Limb (tissue), 2 donors: ENCODE measurements at regions not wholly inside any gene's neighbourhood (a gene's known extent, or its start where the extent isn't known, plus 50 kb on each side); places are given as distances from the start of the nearest gene placed in this dataset.
"Not testable (repeated sequence)": the region's sequence is repeated elsewhere in the genome, so short reads cannot be mapped to it uniquely, and the experiment has no call there.

Source experiments
- DNase-seq, 2 donors: peaks; one replicate each; pipeline ENCODE4 v3.0.0-alpha.2; 2016; ENCODE audit errors: extremely low spot score in 2 of 2

DNA sequence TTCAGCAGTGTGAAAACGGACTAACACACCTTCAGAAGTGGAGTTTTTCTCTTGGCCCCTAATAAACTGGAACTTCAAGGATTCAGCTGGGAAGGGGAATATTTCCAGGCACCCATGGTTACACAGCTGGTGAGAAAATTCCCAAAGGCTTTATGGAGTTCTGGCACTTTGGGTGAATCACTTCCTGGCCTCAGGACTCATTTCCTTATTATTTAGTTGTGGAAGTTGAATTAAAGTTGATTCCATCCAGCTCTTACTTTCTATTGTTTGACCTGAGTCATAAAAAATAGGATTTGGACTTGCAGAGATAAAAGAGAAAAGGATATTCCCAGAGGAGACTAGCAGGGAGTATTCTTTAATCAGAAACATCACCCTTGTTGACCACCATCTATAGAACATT is 882.1 kb downstream of the UQCRFS1 start:
- DNase-seq = no peak

GRCh38 chr19:28329429-28329828 is 883.5 kb downstream of the UQCRFS1 start:
- no peak for DNase-seq

DNA sequence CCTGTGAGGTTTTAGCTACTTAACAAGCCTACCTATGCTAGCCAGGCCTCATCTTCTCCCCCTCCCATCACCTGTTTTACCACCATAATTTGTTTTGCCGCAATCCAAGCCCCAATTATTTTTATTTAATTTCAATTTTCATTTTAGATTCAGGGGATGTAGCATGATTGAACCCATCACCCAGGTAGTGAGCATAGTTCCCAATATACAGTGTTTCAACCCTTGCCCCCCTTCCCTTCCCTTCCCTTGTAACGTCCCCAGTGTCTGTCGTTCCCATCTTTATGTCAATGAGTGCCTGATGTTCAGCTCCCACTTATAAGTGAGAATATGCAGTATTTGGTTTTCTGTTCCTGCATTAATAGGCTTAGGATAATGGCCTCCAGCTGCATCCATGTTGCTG is 885.0 kb downstream of the UQCRFS1 start:
- DNase-seq = no peak

- no peak for DNase-seq
These were observed 886.2 kb downstream of the UQCRFS1 start for GRCh38 chr19:28326746-28327145.

DNA sequence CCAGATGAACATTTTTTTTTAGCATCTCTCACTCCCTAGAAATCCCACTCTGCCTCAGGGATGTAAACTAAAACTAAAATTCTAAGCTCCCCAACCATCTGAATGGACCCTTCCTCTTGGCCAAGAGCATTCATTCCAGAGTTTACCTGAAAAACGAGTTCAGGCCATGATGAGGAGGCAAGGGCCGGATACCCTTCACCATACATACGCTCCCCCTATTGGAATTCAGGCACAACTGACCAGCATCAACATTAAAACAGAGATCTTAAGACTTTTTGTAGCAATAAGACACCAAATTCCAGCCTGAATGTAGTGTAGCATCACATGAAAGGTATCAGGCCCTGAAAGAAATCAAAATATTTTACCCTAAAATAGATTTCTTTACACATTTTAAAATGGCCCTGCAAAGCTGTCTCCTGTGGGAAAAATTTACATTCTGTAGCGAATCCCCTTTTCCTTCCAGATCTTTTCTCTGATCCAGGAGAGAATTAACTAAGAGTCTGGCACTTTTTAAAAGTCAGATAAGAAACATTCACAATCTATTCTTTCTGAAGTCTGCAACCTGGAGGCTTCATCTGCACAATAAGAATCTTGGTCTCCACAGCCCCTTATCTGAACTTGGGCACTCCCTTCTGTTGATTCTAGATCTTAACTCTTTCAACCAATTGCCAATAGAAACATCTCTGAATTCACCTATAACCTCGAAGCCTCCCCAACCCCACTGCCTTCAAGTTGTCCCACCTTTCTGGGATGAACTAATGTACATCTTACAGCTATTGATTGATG is 888.5 kb downstream of the UQCRFS1 start:
- no peak for DNase-seq

GRCh38 chr19:28322945-28323344 is 890.0 kb downstream of the UQCRFS1 start:
- DNase-seq = no peak

DNA sequence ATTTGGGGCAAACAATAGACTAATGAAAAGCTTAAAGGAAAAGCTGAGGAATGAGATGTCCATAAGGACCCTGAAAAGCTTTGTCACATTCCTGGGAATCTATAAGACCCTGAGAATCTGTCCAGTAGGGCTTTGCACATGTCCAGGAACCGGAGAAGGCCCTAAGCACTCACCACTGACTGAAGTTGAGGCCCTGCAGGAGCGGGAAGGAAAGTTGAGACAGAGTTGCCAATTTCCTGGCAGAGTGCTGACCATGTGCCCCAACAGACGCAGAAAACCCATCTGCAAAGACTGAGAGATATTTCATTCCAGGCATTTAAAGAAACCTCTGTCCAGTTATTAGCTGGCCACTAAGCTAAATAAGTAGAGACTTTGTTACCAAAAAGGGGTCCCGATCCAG is 890.5 kb downstream of the UQCRFS1 start:
- DNase-seq = no peak

DNA sequence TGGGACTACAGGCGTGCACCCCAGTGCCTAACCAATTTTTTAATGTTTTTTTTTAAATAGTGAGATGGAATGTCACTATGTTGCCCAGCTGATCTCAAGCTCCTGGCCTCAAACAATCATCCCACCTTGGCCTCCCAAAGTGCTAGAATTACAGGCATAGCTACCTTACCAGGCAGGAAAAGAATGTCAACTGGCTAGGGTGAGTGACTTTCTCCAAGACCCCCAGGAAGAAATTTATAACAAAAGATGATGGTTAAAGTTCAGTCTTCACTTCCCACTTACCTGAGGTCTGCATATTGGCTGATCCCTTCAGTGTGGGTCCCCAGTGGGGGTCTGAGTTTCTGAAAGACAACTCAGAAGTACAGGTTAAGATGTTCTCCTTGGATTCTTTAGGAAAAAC is 893.0 kb downstream of the UQCRFS1 start:
- no peak for DNase-seq

DNA sequence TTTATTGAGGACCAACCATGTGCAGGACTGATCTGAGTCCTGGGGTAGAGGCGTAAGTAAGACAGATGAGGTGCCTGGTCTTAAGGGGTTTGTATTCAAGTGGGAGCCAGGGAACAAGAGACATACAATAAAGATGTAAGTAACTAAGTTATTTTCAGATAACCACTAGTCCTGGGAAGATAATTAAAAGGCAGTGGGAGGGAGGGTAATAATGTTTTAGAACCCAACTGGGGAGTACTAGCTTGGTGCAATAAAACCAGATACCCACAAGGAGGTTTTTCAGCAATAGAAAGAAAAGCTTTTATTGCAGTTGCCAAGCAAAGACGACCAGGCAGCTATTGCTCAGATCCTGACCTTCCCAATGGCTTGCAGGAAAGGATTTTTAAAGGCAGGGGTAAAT is 893.7 kb downstream of the UQCRFS1 start:
- no peak for DNase-seq

DNA sequence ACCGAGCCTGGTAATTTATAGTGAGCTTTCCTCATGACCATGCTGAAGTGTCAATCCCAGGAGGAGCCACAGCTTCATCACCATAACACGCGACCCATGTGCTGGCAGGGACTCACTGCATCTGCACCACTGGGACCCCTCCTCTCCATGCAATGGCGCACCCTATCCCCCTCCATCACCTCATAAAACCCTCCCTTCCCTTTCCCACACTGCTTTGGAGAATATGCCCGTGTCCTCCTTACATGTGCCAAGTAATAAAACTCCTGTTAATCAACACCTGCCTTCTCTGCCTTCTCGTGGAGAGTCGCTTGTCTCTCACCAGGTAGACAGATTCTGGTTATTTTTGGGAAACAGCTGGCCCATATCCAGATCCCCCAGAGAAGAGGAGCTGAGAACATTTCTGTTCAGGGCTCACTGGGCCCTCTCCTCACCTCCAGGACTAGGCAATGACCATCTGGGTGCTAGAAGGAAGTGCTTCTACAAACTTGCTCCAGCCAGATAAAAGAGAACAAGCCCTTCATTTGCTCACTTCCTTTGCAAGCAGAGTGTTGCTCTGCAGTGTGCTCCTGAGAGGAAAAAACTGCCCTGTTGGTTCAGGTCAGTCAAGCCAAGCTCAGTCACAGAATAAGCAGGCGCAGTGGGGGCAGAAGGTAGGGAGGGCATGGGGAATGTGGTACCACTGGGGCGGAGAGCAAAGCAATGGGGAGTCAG is 894.3 kb downstream of the UQCRFS1 start:
- DNase-seq = no peak

GRCh38 chr19:28316464-28316863 is 896.5 kb downstream of the UQCRFS1 start:
- DNase-seq = no peak

- DNase-seq = no peak
These were observed 898.2 kb downstream of the UQCRFS1 start for GRCh38 chr19:28314756-28315155.

DNA sequence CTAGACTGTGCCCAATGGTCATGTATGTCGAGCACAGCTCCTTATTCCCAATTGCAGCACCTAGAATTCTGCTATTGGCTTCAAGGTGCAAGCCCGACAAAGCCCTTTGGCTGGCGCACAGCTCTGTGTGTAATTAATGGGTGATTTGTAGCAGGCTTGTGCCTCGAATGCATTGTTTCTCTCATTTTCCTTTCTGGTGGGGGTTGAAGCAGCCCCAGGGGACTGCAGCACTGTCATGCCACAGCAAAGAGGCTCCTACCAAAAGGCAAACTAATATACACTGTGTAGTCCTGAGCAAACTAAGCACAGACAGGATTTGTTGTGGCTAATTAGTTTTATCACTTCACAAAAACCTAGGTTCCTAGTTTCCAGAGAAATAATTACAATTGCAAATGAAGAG is 898.7 kb downstream of the UQCRFS1 start:
- DNase-seq = no peak

- no peak for DNase-seq
These were observed 899.3 kb downstream of the UQCRFS1 start for GRCh38 chr19:28313633-28314032.

GRCh38 chr19:28312269-28312668 is 900.7 kb downstream of the UQCRFS1 start:
- no peak for DNase-seq

DNA sequence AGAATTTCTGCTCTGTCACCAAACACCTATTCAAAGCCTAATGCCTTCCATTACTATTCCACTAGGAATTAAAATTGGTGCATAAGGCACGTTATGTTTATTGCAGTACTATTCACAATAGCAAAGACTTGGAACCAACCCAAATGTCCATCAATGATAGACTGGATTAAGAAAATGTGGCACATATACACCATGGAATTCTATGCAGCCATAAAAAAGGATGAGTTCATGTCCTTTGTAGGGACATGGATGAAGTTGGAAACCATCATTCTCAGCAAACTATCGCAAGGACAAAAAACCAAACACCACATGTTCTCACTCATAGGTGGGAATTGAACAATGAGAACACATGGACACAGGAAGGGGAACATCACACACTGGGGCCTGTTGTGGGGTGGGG is 902.1 kb downstream of the UQCRFS1 start:
- not testable (repeated sequence) for DNase-seq

DNA sequence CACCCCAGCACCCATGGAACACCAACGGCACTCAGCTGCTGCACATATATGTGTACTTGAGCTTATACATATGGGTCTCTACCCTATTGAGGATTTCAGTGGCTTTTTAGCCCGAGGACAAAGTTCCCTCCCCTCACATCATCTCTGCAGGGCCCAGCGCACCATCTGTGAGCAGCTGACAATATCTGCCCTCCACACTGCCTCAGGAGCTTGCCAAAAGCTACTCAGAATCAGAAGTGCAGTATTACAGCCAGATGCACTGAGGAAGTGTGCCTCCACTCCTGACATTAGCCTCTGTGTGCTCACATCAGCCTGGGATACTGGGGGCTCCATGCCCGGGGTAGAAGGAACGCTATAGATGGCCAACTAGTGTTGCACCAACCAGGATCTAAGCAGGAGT is 903.9 kb downstream of the UQCRFS1 start:
- DNase-seq = peak in 1 of 2 donors; percentile 58

- no peak for DNase-seq
These were observed 905.0 kb downstream of the UQCRFS1 start for GRCh38 chr19:28307963-28308362.

DNA sequence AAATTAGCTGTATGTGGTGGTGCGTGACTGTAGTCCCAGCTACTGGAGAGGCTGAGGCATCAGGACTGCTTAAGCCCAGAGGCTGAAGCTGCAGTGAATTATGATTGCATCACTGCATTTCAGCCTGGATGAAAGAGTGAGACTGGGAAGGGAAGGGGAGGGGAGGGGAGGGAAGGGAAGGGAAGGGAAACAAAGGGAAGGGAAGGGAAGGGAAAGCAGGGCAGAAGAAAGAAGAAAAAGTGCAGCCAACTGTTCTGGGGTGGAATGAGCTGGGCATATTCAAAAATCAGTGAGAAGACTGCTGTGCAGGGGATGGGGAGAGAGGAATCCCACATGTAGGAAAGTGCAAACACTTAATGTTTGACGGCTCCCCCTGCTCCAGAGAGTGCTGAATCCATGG is 905.5 kb downstream of the UQCRFS1 start:
- no peak for DNase-seq

DNA sequence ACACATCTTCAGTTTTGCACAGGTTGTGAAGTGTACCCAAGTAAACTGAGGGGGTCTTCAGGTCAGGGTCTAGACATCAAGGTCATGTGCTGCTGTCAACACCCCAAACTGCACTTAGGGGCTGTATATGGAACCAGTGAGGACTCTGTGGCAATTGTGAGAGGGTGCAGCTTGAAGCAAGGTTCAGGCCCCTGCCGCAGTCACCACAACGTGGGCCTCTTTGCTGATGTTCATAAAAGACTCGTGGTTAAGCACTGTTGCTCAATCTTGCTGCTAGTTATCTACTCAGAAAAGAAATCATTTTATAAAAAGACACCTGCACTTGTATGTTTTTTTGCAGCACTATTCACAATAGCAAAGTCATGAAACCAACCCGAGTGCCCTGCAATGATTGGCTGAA is 907.4 kb downstream of the UQCRFS1 start:
- DNase-seq = no peak

- no peak for DNase-seq
These were observed 909.4 kb downstream of the UQCRFS1 start for GRCh38 chr19:28303502-28303901.

DNA sequence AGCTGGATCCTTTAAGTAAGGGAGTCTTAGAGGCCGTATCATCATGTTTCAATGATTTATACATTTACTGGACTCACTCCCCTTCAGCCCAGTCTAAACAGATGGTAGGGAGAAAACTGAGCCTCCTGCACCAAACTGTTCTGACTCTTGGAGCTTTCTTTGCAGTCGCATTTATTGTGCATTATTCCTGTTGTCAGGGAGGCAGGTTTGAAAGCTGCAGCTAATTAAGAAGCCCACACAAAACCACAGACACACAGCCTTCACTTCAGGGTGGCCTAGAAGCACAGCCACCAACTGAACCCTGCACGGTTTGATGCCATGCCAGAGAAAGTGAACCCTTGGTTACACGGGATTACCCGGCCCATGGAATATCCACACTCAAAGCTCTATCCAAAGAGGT is 911.0 kb downstream of the UQCRFS1 start:
- DNase-seq = no peak

DNA sequence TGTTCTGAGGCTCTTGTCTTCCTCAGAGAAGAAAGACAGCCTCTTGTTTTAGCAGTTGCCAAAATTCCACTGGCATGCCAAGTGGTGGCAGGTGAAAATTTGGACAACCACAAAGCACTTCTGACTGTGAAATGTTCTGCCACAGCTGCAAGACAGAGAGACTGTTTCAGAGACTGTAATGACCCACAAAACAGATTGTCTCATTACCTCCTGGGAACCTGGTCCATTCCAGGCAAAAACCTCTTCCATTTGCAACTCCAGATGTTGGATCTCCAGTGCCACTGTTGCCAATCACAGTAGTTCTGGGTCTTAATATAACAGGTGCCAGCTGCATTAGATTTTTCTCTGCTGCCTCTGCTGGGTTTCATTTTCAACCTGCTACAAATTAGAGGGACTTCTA is 911.5 kb downstream of the UQCRFS1 start:
- DNase-seq = peak in 1 of 2 donors; percentile 53
